IPS-20b (cell line): ENCODE measurements at regions not wholly inside any gene's neighbourhood (a gene's known extent, or its start where the extent isn't known, plus 50 kb on each side); places are given as distances from the start of the nearest gene placed in this dataset.

Source experiments
- H3K27ac ChIP-seq: one replicate; pipeline ENCODE4 v1.5.1; 2013; ENCODE audit warnings: low read length
- H3K27me3 ChIP-seq: 2 replicates; pipeline ENCODE4 v1.6.1; 2013; ENCODE audit warnings: mild to moderate bottlenecking, low read length, inconsistent platforms; ENCODE audit not compliant: insufficient read depth
- H3K36me3 ChIP-seq: 2 replicates; pipeline ENCODE4 v1.6.1; 2013; ENCODE audit warnings: low read depth, mild to moderate bottlenecking, inconsistent platforms, low read length, moderate library complexity; ENCODE audit not compliant: insufficient read depth
- H3K4me1 ChIP-seq: 2 replicates; pipeline ENCODE4 v1.6.1; 2013; ENCODE audit warnings: mild to moderate bottlenecking, control low read depth, inconsistent platforms, low read length, moderate library complexity; ENCODE audit not compliant: insufficient read depth
- H3K4me3 ChIP-seq: 2 replicates; pipeline ENCODE4 v1.5.1; 2013; ENCODE audit warnings: mild to moderate bottlenecking, low read length, inconsistent platforms
- H3K9ac ChIP-seq: 2 replicates; pipeline ENCODE4 v1.6.1; 2013; ENCODE audit warnings: low read depth, mild to moderate bottlenecking, inconsistent platforms, low read length, moderate library complexity
- H3K9me3 ChIP-seq: 2 replicates; pipeline ENCODE4 v1.6.1; 2013; ENCODE audit warnings: mild to moderate bottlenecking, low read depth, low read length, inconsistent platforms; ENCODE audit not compliant: insufficient read depth

- no peaks in the 10 kb centered on the region for H3K27me3 ChIP-seq
- peaks cover 9% of the 10 kb centered on the region; the same call in 1 of the 2 replicates for H3K4me1 ChIP-seq
- H3K9ac ChIP-seq = no peak overlapping the region
- no peak overlapping the region for H3K27ac ChIP-seq
- peaks cover 19% of the 10 kb centered on the region for H3K9me3 ChIP-seq
- H3K4me3 ChIP-seq = no peak overlapping the region
- H3K36me3 ChIP-seq = peaks cover 3% of the 10 kb centered on the region; the same call in 1 of the 2 replicates
Observed at GRCh38 chr2:78034706-78035105, 512.5 kb upstream of the LRRTM4 start.

- H3K9me3 ChIP-seq = peaks cover 10% of the 10 kb centered on the region
- H3K27me3 ChIP-seq = no peaks in the 10 kb centered on the region
- H3K27ac ChIP-seq = peak overlapping the region; percentile 32
- peaks cover 3% of the 10 kb centered on the region; the same call in 1 of the 2 replicates for H3K36me3 ChIP-seq
- peak overlapping the region; percentile 47; the same call in 1 of the 2 replicates for H3K4me3 ChIP-seq
- peak overlapping the region; percentile 47; the same call in 1 of the 2 replicates for H3K9ac ChIP-seq
- H3K4me1 ChIP-seq = peaks cover 9% of the 10 kb centered on the region; the same call in 1 of the 2 replicates
Observed at GRCh38 chr2:78035804-78036203, 513.6 kb upstream of the LRRTM4 start.

DNA sequence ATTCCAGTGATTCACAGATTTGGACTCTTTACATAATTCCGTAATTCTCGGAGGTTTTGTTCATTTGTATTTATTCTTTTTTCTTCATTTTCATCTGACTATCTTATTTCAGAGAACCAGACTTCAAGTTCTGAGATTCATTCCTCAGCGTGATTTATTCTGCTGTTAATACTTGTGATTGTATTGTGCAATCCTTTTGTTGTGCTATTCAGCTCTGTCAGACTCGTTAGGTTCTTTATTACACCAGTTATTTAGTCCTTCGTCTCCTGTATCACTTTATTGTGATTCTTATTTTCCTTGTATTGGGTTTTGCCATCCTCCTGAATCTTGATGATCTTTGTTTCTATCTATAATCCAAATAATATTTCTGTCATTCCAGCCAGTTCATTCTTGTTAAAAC is 529.3 kb upstream of the LRRTM4 start:
- Histone ChIP-seq H3K27ac (no peak overlapping the region), H3K4me1 (no peaks in the 10 kb centered on the region), H3K36me3 (no peaks in the 10 kb centered on the region), H3K27me3 (no peaks in the 10 kb centered on the region), H3K4me3 (no peak overlapping the region), H3K9me3 (peaks cover 48% of the 10 kb centered on the region), H3K9ac (no peak overlapping the region)

DNA sequence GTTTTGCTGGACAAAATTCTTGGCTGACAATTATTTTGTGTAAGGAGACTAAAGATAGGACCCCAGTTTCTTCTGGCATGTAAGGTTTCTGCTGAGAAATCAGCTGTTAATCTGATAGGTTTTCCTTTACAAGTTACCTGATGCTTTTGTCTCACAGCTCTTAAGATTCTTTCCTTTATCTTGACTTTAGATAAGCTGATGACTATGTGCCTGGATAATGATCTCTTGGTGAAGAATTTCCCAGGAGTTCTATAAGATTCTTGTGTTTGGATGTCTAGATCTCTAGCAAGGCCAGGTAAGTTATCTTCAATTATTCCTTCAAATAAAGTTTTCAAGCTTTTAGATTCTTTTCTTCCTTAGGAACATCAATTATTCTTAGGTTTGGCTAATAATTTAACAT is 534.8 kb upstream of the LRRTM4 start:
- H3K36me3 ChIP-seq = no peaks in the 10 kb centered on the region
- no peaks in the 10 kb centered on the region for H3K4me1 ChIP-seq
- no peak overlapping the region for H3K4me3 ChIP-seq
- no peak overlapping the region for H3K27ac ChIP-seq
- H3K27me3 ChIP-seq = no peaks in the 10 kb centered on the region
- no peak overlapping the region for H3K9ac ChIP-seq
- peaks cover 9% of the 10 kb centered on the region for H3K9me3 ChIP-seq

DNA sequence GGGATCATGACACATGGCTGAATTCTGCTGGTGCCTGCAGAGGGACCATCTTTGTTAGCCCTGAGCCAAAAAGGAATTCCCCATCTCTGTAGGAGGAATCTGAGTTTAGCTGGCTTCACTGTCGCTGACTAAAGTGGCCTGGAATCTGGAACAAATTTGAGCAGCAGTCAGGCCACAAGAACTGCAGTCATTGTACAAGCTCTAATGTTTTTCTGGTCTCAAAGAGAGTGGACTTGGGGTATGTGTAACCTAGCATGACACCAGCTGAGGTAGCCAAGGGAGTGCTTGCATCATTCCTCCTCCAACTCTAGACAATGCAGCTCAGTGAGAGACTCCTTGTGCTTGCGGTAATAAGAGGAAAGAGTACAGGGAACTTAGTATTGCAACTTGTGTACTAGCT is 539.1 kb upstream of the LRRTM4 start:
- no peak overlapping the region for H3K27ac ChIP-seq
- no peaks in the 10 kb centered on the region for H3K27me3 ChIP-seq
- no peaks in the 10 kb centered on the region for H3K36me3 ChIP-seq
- H3K4me1 ChIP-seq = no peaks in the 10 kb centered on the region
- H3K9ac ChIP-seq = no peak overlapping the region
- H3K9me3 ChIP-seq = no peaks in the 10 kb centered on the region
- H3K4me3 ChIP-seq = no peak overlapping the region

DNA sequence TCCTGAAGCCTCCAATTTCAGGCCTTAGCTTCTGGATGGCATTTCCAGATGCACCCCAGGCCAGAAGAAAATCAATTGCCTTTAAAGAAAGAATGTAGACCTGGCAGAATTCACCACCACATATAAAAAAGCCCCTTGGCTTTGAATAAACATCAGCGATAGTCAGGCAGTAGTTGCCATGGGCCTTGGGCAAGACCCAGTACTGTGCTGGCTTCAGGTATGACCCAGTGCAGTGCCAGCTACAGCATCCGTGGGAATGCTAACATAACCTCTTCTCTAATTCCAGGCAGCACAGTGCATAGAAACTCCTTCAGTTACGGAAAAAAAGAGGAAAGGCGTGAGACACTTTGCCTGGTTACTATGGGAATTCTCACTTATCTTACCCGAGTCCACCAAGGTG is 539.6 kb upstream of the LRRTM4 start:
- H3K36me3 ChIP-seq = no peaks in the 10 kb centered on the region
- no peaks in the 10 kb centered on the region for H3K9me3 ChIP-seq
- H3K27me3 ChIP-seq = no peaks in the 10 kb centered on the region
- no peak overlapping the region for H3K4me3 ChIP-seq
- H3K27ac ChIP-seq = no peak overlapping the region
- H3K4me1 ChIP-seq = no peaks in the 10 kb centered on the region
- no peak overlapping the region for H3K9ac ChIP-seq

- no peaks in the 10 kb centered on the region for H3K4me1 ChIP-seq
- no peaks in the 10 kb centered on the region for H3K9me3 ChIP-seq
- H3K27ac ChIP-seq = no peak overlapping the region
- H3K4me3 ChIP-seq = no peak overlapping the region
- no peaks in the 10 kb centered on the region for H3K27me3 ChIP-seq
- H3K9ac ChIP-seq = no peak overlapping the region
- H3K36me3 ChIP-seq = no peaks in the 10 kb centered on the region
Observed at GRCh38 chr2:78063246-78064020, 541.3 kb upstream of the LRRTM4 start.

GRCh38 chr2:78065366-78065765 is 543.2 kb upstream of the LRRTM4 start:
- no peaks in the 10 kb centered on the region for H3K36me3 ChIP-seq
- no peak overlapping the region for H3K9ac ChIP-seq
- no peaks in the 10 kb centered on the region for H3K9me3 ChIP-seq
- H3K4me3 ChIP-seq = no peak overlapping the region
- H3K27ac ChIP-seq = no peak overlapping the region
- no peaks in the 10 kb centered on the region for H3K27me3 ChIP-seq
- no peaks in the 10 kb centered on the region for H3K4me1 ChIP-seq

- Histone ChIP-seq H3K9ac (no peak overlapping the region), H3K4me3 (no peak overlapping the region), H3K4me1 (no peaks in the 10 kb centered on the region), H3K27me3 (no peaks in the 10 kb centered on the region), H3K27ac (no peak overlapping the region), H3K9me3 (no peaks in the 10 kb centered on the region), H3K36me3 (no peaks in the 10 kb centered on the region)
Observed at GRCh38 chr2:78068808-78069207, 546.6 kb upstream of the LRRTM4 start.

DNA sequence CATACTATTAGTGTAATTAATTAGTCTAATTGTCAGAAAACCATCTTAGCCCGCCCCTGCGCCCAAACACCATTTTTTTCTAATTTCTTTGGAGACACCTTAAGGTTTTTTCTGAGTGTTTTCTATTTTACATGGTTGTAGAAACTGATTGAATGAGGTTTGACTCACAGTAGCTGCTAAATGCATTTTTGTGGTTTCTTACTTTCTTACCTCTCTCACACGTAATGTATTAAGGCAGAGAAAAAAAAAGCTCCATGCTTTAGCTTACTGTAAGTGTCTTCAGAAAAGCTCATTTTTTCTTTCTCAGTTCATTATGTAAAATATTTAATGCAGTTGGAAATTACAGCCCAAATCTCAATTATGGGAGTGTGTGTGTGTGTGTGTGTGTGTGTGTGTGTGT is 548.5 kb upstream of the LRRTM4 start:
- no peak overlapping the region for H3K27ac ChIP-seq
- no peaks in the 10 kb centered on the region for H3K9me3 ChIP-seq
- no peak overlapping the region for H3K4me3 ChIP-seq
- no peaks in the 10 kb centered on the region for H3K27me3 ChIP-seq
- H3K4me1 ChIP-seq = no peaks in the 10 kb centered on the region
- H3K9ac ChIP-seq = no peak overlapping the region
- H3K36me3 ChIP-seq = no peaks in the 10 kb centered on the region

DNA sequence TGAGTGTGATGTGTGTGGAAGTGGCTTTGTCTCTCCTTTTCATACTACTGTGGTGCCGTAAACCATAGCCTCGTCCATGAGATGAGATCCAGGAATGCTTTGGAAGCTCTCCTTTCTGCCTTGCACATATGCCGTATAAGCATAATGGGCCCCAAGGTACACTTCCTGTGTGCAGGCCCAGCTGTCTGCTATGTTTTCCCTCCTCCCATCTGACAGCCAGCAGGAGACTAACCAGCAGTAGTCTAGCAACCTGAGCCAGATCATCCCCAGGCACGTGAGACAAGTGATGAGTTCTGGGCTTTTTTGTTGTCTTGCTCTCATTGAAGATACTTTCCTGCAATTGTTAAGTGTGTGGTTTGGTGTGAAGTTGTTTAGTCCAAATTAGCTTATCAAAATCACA is 555.5 kb upstream of the LRRTM4 start:
- Histone ChIP-seq H3K4me3 (no peak overlapping the region), H3K9ac (no peak overlapping the region), H3K27me3 (no peaks in the 10 kb centered on the region), H3K4me1 (no peaks in the 10 kb centered on the region), H3K36me3 (no peaks in the 10 kb centered on the region), H3K27ac (no peak overlapping the region), H3K9me3 (no peaks in the 10 kb centered on the region)

DNA sequence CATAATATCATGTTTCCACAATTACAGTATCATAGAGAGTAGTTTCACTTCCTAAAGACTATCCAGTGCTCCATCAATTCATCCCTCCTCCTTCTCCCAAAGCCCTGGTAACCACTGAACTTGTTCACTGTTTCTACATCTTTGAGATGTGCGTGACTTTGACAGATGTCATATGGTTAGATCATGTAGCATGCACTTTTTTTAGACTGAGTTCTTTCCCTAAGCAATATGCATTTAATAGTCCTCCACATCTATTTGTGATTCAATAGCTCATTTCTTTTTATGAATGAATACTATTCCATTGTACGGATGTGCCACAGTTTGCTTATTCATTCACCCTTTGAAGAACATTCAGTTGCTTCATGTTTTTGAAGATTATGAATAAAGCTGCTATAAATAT is 560.4 kb upstream of the LRRTM4 start:
- H3K4me1 ChIP-seq = no peaks in the 10 kb centered on the region
- no peak overlapping the region for H3K4me3 ChIP-seq
- no peaks in the 10 kb centered on the region for H3K9me3 ChIP-seq
- H3K9ac ChIP-seq = no peak overlapping the region
- no peaks in the 10 kb centered on the region for H3K27me3 ChIP-seq
- H3K27ac ChIP-seq = no peak overlapping the region
- no peaks in the 10 kb centered on the region for H3K36me3 ChIP-seq
